H1 (cell line): ENCODE measurements at regions not wholly inside any gene's neighbourhood (a gene's known extent, or its start where the extent isn't known, plus 50 kb on each side); places are given as distances from the start of the nearest gene placed in this dataset.

Experiments
- CTBP2 ChIP-seq: IDR thresholded peaks from 2 replicates; pipeline ENCODE4 v1.7.0; 2011; ENCODE audit warnings: borderline replicate concordance, mild to moderate bottlenecking, moderate library complexity, mixed read lengths, low read length; ENCODE audit not compliant: insufficient read depth, insufficient read length
- EGR1 ChIP-seq: IDR thresholded peaks from 2 replicates; pipeline ENCODE4 v1.6.1; 2011; ENCODE audit warnings: low read depth, low read length, borderline replicate concordance
- HDAC2 ChIP-seq, 2 experiments: fragments of 300-600 bp in 1 of 2; sonication (generic) in 1 of 2; IDR thresholded peaks; 2 replicates each; pipeline ENCODE4 v1.6.1; 2011 to 2012; ENCODE audit warnings: low read depth in 2 of 2, low read length in 2 of 2, mild to moderate bottlenecking in 2 of 2, moderate library complexity in 2 of 2, borderline replicate concordance in 1 of 2, inconsistent platforms in 1 of 2
- KDM4A ChIP-seq: IDR thresholded peaks from one replicate; pipeline ENCODE4 v1.7.1; 2012; ENCODE audit warnings: low read depth, mild to moderate bottlenecking, moderate library complexity, low read length, inconsistent platforms; ENCODE audit not compliant: severe bottlenecking
- POLR2A ChIP-seq, 2 experiments: IDR thresholded peaks; 1 replicate in 1 of 2; 2 replicates in 1 of 2; pipeline ENCODE4 v1.6.1; 2011; ENCODE audit warnings: low read depth in 2 of 2, low read length in 2 of 2, mild to moderate bottlenecking in 2 of 2; ENCODE audit errors: control extremely low read depth in 1 of 2
- SP2 ChIP-seq: IDR thresholded peaks from 2 replicates; pipeline ENCODE4 v1.6.1; 2012; ENCODE audit warnings: mild to moderate bottlenecking, low read length, inconsistent platforms
- TEAD4 ChIP-seq: IDR thresholded peaks from 2 replicates; pipeline ENCODE4 v1.6.1; 2012; ENCODE audit warnings: low read depth, low read length, inconsistent platforms, mixed read lengths

DNA sequence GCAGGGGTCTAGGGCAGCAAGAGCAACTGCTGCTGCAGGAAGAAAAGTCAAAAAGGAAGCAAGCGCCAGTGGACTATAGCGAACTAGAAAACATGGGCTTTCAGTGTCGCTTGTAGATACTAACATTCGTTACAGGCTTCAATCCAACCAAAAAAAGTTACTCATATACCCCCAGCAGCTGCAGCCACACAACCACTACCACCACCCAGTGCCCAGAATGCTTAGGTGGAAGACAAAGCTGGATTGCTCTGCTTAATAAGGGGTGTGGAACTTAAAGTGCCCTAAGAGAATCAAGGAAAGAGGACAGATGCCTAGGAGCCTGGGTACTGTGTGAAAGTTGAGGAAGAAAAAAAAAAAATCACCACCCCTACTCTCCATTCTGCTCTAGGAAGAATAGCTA lies 203.6 kb downstream of the ELAVL2 start (continued):
- TF ChIP-seq EGR1 (no peak), CTBP2 (no peak), TEAD4 (no peak), POLR2A (IDR thresholded peaks at IDR 0.05; ENCODE audit: control extremely low read depth in 1 of 2, low read depth in 2 of 2, low read length in 2 of 2) (no peak), SP2 (no peak), KDM4A (no peak), HDAC2 (IDR thresholded peaks at IDR 0.05; ENCODE audit: borderline replicate concordance in 1 of 2, low read depth in 2 of 2, low read length in 2 of 2) (no peak)
- TF ChIP-seq, all 59 proteins: peak for 0
